Right lobe of liver (tissue), 4 donors: ENCODE measurements at regions not wholly inside any gene's neighbourhood (a gene's known extent, or its start where the extent isn't known, plus 50 kb on each side); places are given as distances from the start of the nearest gene placed in this dataset.

Experiments used
- CTCF ChIP-seq, 4 donors: fragments of 200-600 bp in 3 of 4; fragments of 450-650 bp in 1 of 4; IDR thresholded peaks; one replicate each; pipeline versions ENCODE4 v1.5.1 to v1.8.0; 2016 to 2022; ENCODE audit warnings: antibody characterized with exemption in 4 of 4, mild to moderate bottlenecking in 2 of 4
- POLR2A ChIP-seq: fragments of 450-650 bp; IDR thresholded peaks from one replicate; pipeline ENCODE4 v1.6.1; 2017; ENCODE audit warnings: antibody characterized with exemption, mild to moderate bottlenecking
- donor health status: DM: no; HTN: no; CAD: no.
- donor health status: DM: no; HTN: no; CAD: no.
- donor health status: DM: no; HTN: yes; CAD: no.

GRCh38 chr9:20078246-20078645 is 289.4 kb upstream of the SLC24A2 start:
- TF ChIP-seq CTCF (IDR thresholded peaks at IDR 0.05) (no peak), POLR2A (no peak)
